ENCODE measurements at regions not wholly inside any gene's neighbourhood (a gene's known extent, or its start where the extent isn't known, plus 50 kb on each side); places are given as distances from the start of the nearest gene placed in this dataset.

DNA sequence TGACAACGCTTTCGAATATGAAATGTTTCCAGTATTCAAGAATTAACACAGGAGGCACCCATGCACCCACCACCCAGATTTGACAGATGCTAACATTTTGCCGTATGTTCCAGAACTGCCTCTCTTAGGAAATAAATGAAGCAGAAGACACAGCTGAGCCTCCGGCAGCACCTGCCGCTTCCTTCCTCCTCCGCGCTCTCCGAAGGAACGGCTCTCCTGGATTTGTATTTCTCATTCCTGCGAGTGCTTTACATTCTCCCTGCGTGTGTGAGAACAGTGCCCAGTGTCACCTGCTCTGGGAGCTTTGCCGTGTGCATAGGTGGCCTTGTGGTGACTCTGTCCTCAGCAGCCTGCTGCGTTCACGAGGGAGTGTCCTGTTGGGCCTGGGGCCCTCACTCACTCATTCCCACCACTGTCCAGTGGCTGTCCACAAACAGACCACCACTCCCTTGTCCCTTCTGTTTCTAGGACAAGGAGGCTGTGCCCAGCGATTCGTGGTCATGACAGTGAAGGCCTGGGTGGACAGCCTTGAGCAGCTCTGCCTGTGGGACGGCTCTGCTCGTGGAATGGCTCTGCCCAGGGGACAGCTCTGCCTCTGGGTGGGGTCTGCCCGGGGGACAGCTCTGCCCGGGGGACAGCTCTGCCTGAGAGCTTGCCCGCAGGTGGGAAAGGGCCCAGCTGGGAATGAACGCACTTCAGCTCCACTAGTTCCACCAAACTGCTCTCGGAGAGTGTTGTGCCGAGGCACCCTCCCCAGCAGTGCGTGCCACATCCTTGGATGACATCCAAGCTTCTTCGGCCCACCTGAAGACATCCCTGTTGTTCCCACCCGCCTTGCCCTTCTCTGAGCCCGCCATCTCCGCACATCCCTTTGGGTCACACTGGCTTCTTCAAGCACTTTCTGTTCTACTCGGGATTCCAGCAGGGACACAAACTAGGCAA is 170.5 kb upstream of the PPP1R26 start:
- DNase-seq (ENCODE audit: low read depth in 2 of 2), result no peak

DNA sequence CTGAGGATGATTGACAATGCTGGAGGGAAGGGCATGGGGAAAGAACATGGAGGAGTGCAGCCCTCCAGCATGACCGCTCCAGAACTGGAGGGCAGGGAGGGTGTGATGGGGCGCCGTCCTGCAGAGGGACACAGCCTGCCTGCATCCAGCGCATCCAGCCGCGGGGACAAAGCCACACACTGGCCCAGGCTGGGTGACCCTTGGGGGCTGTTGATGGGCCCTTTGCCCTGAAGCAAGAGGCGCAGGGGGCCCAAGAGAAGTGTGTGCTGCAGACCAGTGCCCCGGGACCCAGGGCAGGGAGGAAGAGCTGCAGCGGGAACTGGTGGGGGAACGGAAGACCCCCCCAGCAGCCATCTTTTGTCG is 169.8 kb upstream of the PPP1R26 start:
- no peak for DNase-seq (ENCODE audit: low read depth in 2 of 2)

- DNase-seq (ENCODE audit: low read depth in 2 of 2), result no peak
Observed at GRCh38 chr9:135310134-135310533, 169.4 kb upstream of the PPP1R26 start.

- no peak for DNase-seq (ENCODE audit: low read depth in 2 of 2)
Observed at GRCh38 chr9:135315572-135315971, 164.0 kb upstream of the PPP1R26 start.

- no peak for DNase-seq (ENCODE audit: low read depth in 2 of 2)
Observed at GRCh38 chr9:135320331-135320730, 159.3 kb upstream of the PPP1R26 start.

- DNase-seq (ENCODE audit: low read depth in 2 of 2), result no peak
Observed at GRCh38 chr9:135320943-135321342, 158.6 kb upstream of the PPP1R26 start.

DNA sequence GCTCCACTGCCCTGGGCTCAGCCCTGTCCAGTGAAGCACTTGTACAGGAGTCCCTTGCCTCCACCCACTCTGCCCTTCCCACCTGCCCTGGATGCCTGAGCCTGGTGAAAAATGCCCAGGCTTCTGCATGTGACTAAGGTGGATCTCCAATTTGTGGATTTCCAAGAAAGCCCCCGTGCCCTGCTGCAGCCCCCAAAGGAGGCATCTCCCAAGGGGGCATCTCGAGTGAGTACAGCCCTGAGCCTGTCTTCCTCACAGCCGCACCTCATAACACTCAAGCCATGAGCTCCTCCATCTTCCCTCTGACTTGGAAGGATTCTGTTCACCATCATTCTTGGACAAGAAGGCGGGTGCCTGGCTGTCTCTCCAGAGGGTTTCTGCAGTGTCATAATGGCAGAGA is 158.0 kb upstream of the PPP1R26 start:
- no peak for DNase-seq (ENCODE audit: low read depth in 2 of 2)

DNA sequence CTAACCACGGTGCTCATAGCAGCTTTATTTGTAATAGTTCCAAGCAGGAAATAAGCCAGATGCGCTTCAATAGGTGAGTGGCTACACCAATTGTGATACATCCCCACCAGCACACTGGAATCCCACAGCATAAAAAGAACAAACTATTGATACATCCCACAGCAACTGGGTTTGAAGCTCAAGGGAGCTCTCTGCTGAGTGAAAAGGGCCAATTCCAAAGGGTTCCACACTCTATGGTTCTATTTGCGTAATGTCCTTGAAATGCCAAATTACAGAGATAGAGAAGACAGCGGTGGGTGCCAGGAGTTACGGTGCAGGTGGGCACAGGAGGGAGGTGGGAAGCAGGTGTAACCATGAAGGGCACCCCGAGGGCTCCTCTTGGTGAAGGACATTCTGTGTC is 155.3 kb upstream of the PPP1R26 start:
- DNase-seq (ENCODE audit: low read depth in 2 of 2), result no peak

DNA sequence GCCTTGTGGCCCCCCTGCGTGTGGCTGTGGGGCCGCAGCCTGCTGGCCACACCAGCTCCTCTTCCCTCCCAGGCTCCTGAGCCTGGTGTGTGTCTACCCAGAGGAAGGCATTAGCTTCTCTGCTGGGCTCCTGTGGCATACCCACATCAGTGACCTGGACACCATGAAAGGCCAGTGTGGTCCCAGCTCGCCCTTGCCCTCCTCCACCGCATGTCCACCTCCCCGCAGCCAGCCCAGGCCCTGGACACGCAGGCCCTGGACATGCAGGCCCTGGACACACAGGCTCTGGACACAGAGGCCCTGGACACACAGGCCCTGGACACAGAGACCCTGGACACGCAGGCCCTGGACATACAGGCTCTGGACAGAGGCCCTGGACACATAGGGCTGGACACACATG is 153.4 kb upstream of the PPP1R26 start:
- DNase-seq (ENCODE audit: low read depth in 2 of 2), result no peak

- DNase-seq (ENCODE audit: low read depth in 2 of 2), result no peak
Observed at GRCh38 chr9:135326633-135327152, 152.9 kb upstream of the PPP1R26 start.

GRCh38 chr9:135328485-135329417 is 150.8 kb upstream of the PPP1R26 start:
- no peak for DNase-seq (ENCODE audit: low read depth in 2 of 2)

GRCh38 chr9:135329571-135330306 is 149.8 kb upstream of the PPP1R26 start:
- DNase-seq (ENCODE audit: low read depth in 2 of 2), result no peak

GRCh38 chr9:135330307-135330631 is 149.3 kb upstream of the PPP1R26 start:
- no peak for DNase-seq (ENCODE audit: low read depth in 2 of 2)

GRCh38 chr9:135330685-135331590 is 148.6 kb upstream of the PPP1R26 start:
- no peak for DNase-seq (ENCODE audit: low read depth in 2 of 2)

- no peak for DNase-seq (ENCODE audit: low read depth in 2 of 2)
Observed at GRCh38 chr9:135332516-135332915, 147.1 kb upstream of the PPP1R26 start.

DNA sequence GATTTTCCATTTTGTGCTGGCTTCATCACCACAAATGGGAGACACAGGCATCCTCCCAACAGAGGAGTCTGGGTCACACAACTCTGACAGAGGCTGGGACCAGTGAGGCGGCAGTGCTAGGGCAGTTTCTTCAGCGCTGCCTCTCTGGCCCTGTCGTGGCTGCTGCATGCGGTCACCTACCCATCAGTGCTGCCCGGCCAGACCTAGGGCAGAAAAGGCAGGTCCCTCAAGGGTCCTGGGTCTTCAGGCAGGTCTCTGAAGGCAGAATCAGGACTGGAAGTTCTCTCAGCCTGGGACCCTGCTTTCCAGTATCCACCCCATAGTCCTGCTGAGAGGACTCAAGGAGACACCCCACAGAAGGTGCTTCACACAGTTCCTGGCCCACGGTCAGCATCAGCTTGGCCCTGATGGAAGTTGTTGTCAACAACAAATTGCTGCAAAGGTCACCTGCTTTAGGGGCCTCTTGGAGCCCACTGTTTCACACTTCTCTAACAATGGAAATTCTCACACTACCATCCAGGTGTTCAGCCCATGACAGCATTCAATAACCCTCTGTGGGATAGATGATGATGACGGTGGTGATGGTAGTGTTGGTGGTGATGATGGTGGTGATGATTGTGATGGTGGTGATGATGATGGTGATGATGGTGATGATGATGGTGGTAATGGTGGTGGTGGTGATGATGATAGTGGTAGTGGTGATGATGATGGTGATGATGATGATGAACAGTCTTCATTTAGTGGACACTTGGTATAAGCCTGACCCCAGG is 146.4 kb upstream of the PPP1R26 start:
- no peak for DNase-seq (ENCODE audit: low read depth in 2 of 2)

DNA sequence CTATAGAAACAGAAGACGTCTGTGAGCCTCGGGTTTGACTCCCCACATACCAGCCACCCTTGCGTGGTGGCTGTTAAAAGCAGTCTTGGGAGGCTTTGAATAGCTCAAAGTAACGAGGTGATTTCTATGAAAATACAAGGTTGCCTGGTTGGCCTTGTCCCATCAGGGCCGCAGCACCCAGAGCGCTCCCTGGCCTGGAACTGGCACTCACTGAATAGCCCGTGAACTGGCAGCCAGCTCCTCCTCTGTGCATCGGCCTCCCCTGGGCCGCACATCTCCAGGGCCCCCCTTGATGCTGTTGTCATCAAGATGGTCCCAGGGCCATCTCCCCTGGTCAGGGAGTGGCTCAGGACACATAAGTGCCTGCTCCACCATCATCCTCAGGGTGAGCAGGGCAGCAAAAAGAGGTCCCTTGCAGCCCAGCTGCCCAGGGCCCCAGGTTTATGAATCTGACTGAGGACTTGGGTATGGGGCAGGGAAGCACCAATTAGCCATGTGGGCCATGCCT is 144.6 kb upstream of the PPP1R26 start:
- DNase-seq (ENCODE audit: low read depth in 2 of 2), result no peak

DNA sequence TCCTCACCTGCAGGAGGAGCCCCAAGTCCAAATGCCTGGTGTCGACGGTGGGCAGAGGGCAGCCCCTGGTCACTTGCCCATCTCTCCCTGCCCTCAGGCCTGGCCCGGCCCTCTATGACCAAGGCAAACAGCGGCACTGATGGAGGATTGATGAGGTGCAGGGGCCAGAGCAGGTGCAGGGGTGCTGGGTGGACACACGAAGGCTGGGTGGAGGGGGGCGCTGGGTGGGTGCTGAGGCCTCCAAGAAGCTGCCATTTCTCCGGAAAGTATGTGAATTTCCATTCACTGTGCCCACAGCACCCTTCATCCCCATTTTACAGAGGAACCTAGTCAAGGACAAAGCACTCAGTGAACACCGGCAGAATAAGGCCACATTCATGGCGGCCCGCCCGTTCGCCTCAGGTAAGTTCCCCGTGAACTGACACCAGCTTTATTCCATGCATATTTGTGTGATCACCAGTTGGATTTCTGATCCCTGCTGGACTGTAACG is 143.8 kb upstream of the PPP1R26 start:
- DNase-seq (ENCODE audit: low read depth in 2 of 2), result no peak

DNA sequence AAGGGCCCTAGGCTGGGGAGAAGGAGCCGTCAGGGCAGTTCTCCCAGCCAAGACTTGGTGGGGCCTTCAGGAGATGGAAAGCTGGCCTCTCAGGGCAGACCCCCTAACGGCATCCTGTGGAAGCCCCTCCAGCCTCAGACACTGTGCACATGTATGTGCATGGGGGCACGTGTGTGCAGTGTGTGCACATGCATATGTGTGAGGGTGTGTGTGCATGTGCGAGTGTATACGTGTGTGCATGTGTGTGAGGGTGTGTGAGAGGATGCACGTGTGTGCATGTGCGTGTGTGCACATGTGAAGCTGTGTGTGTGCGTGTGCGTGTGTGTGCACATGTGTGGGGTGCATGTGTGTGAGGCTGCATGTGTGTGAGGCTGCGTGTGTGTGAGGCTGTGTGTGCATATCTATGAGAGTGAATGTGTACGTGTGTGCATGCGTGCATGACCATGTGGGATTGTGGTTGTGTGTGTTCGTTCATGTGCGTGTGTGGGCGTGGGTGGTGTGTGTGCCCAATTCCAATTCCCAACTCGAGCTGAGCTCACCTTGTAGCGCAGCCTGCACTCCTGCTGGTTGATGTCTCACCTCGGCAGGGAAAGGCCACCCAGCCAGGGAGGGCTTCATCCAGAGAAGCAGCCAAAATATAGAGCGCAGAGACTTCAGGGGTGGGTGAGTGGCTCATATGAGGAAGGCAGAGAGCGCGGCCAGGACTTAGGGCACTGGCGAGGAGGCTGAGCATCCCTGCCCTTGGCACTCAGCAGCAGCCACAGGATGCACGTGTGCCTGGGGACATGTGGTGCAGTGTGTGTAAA is 142.7 kb upstream of the PPP1R26 start:
- no peak for DNase-seq (ENCODE audit: low read depth in 2 of 2)
